ENCODE measurements at regions not wholly inside any gene's neighbourhood (a gene's known extent, or its start where the extent isn't known, plus 50 kb on each side); places are given as distances from the start of the nearest gene placed in this dataset.

GRCh38 chr13:22489771-22490170 is 691.0 kb upstream of the SGCG start:
- Histone ChIP-seq H3K4me1 (no peaks in the 10 kb centered on the region), H3K36me3 (no peaks in the 10 kb centered on the region), H3K27ac (no peak overlapping the region), H3K27me3 (no peaks in the 10 kb centered on the region), H3K4me3 (no peak overlapping the region), H3K9me3 (no peaks in the 10 kb centered on the region)
- TF ChIP-seq CTCF (IDR thresholded peaks at IDR 0.05): no peak
- FAIRE-seq: no peak
- intact Hi-C loops (cut with DNase I): no loop called here
- no peak for DNase-seq
- 54% methylated on average over 2 of the region's 2 CpGs for WGBS, 2 donors
- ATAC-seq: no peak

GRCh38 chr13:22495819-22496218 is 685.0 kb upstream of the SGCG start:
- DNase-seq (no peak), ATAC-seq (no peak), FAIRE-seq (no peak)
- Histone ChIP-seq H3K9me3 (no peaks in the 10 kb centered on the region), H3K27ac (no peak overlapping the region), H3K4me1 (no peaks in the 10 kb centered on the region), H3K4me3 (no peak overlapping the region), H3K27me3 (no peaks in the 10 kb centered on the region), H3K36me3 (no peaks in the 10 kb centered on the region)
- TF ChIP-seq CTCF (IDR thresholded peaks at IDR 0.05): no peak
- WGBS, 2 donors: 81 to 85% methylated on average over 4 of the region's 4 CpGs
- intact Hi-C loops (cut with DNase I): no loop called here

GRCh38 chr13:22496803-22497508 is 683.8 kb upstream of the SGCG start:
- WGBS, 2 donors: 81 to 86% methylated on average over 17 of the region's 17 CpGs
- Histone ChIP-seq H3K4me3 (no peak overlapping the region), H3K36me3 (no peaks in the 10 kb centered on the region), H3K27ac (no peak overlapping the region), H3K27me3 (no peaks in the 10 kb centered on the region), H3K4me1 (no peaks in the 10 kb centered on the region), H3K9me3 (no peaks in the 10 kb centered on the region)
- intact Hi-C loops (cut with DNase I): no loop called here
- no peak for TF ChIP-seq CTCF (IDR thresholded peaks at IDR 0.05)
- DNase-seq: no peak
- no peak for FAIRE-seq
- ATAC-seq: no peak

- no peak for FAIRE-seq
Observed at GRCh38 chr13:22497991-22498780, 682.6 kb upstream of the SGCG start.

More at GRCh38 chr13:22497991-22498780, 682.6 kb upstream of the SGCG start:
- no peak for TF ChIP-seq CTCF (IDR thresholded peaks at IDR 0.05)
- H3K27me3 ChIP-seq: no peaks in the 10 kb centered on the region
- peak in 2 of 4 donors; percentile 35 to 40 for ATAC-seq
- DNase-seq: no peak
- H3K27ac ChIP-seq: no peak overlapping the region
- H3K4me3 ChIP-seq: no peak overlapping the region
- no peaks in the 10 kb centered on the region for H3K4me1 ChIP-seq
- 35 to 39% methylated on average over 16 of the region's 16 CpGs for WGBS, 2 donors
- H3K36me3 ChIP-seq: no peaks in the 10 kb centered on the region
- no peaks in the 10 kb centered on the region for H3K9me3 ChIP-seq
- intact Hi-C loops (cut with DNase I): no loop called here
